Astrocyte (in vitro differentiated cells and primary cell): ENCODE measurements at regions not wholly inside any gene's neighbourhood (a gene's known extent, or its start where the extent isn't known, plus 50 kb on each side); places are given as distances from the start of the nearest gene placed in this dataset.

ENCODE experiments used
- CTCF ChIP-seq: IDR thresholded peaks from 2 replicates; pipeline ENCODE4 v1.5.1; 2011; ENCODE audit warnings: low read depth, mild to moderate bottlenecking, inconsistent platforms, low read length, moderate library complexity; ENCODE audit not compliant: insufficient read depth
- EZH2 ChIP-seq: IDR thresholded peaks from 2 replicates; pipeline ENCODE4 v1.6.1; 2012; ENCODE audit warnings: mild to moderate bottlenecking, low read length, inconsistent platforms; ENCODE audit not compliant: insufficient read depth

- TF ChIP-seq CTCF (no peak), EZH2 (no peak)
Observed at GRCh38 chr20:59468831-59469230, 135.5 kb upstream of the PHACTR3 start.
